Neural cell (in vitro differentiated cells): ENCODE measurements at regions not wholly inside any gene's neighbourhood (a gene's known extent, or its start where the extent isn't known, plus 50 kb on each side); places are given as distances from the start of the nearest gene placed in this dataset.

Experiments used
- H2AFZ ChIP-seq: fragments of 200-600, 300-800 bp; sonication (generic), shearing (Covaris generic); 2 replicates; pipeline ENCODE4 v1.6.0; 2014; ENCODE audit warnings: low read depth, mild to moderate bottlenecking, antibody characterized with exemption, low read length, moderate library complexity
- H3F3A ChIP-seq: fragments of 200-600 bp; shearing (Covaris generic); 2 replicates; pipeline ENCODE4 v1.6.1; 2016; ENCODE audit warnings: mild to moderate bottlenecking, moderate library complexity, mixed read lengths, antibody characterized with exemption, low read length; ENCODE audit not compliant: insufficient read depth, poor library complexity, severe bottlenecking
- H3K27ac ChIP-seq: fragments of 200-600, 300-800 bp; sonication (generic), shearing (Covaris generic); 2 replicates; pipeline ENCODE4 v1.5.1; 2014; ENCODE audit warnings: mild to moderate bottlenecking, low read length, moderate library complexity
- H3K27me3 ChIP-seq: fragments of 300-800, 200-600 bp; sonication (generic), shearing (Covaris generic); 2 replicates; pipeline ENCODE4 v1.6.0; 2014; ENCODE audit warnings: mild to moderate bottlenecking, low read depth, low read length, moderate library complexity; ENCODE audit not compliant: insufficient read depth
- H3K36me3 ChIP-seq: fragments of 300-800, 200-600 bp; sonication (generic), shearing (Covaris generic); 2 replicates; pipeline ENCODE4 v1.5.1; 2014; ENCODE audit warnings: mild to moderate bottlenecking, antibody characterized with exemption, low read length, moderate library complexity; ENCODE audit not compliant: insufficient read depth
- H3K4me2 ChIP-seq: fragments of 300-800, 200-600 bp; sonication (generic), shearing (Covaris generic); 2 replicates; pipeline ENCODE4 v1.6.0; 2014; ENCODE audit warnings: mild to moderate bottlenecking, low read length
- H3K4me3 ChIP-seq: fragments of 300-800, 200-600 bp; sonication (generic), shearing (Covaris generic); 2 replicates; pipeline ENCODE4 v1.5.1; 2014; ENCODE audit warnings: mild to moderate bottlenecking, low read length, moderate library complexity
- H3K79me2 ChIP-seq: fragments of 200-600 bp; shearing (Covaris generic); replicated peaks from 2 replicates; pipeline ENCODE4 v1.6.0; 2014; ENCODE audit warnings: mild to moderate bottlenecking, low read length, moderate library complexity; ENCODE audit not compliant: insufficient read depth
- H3K9ac ChIP-seq: fragments of 300-800, 200-600 bp; sonication (generic), shearing (Covaris generic); 2 replicates; pipeline ENCODE4 v1.6.1; 2016; ENCODE audit warnings: mild to moderate bottlenecking, low read length, mixed read lengths
- H3K9me2 ChIP-seq: fragments of 200-600 bp; shearing (Covaris generic); 2 replicates; pipeline ENCODE4 v1.6.1; 2016; ENCODE audit warnings: mild to moderate bottlenecking, low read length, mixed read lengths; ENCODE audit not compliant: insufficient read depth
- H3K9me3 ChIP-seq: fragments of 200-600, 300-800 bp; sonication (generic), shearing (Covaris generic); 2 replicates; pipeline ENCODE4 v1.6.1; 2016; ENCODE audit warnings: mild to moderate bottlenecking, mixed run types, low read length, moderate library complexity, mixed read lengths
- H4K20me1 ChIP-seq: fragments of 200-600 bp; shearing (Covaris generic); 2 replicates; pipeline ENCODE4 v1.6.1; 2016; ENCODE audit warnings: mild to moderate bottlenecking, mixed run types; ENCODE audit not compliant: insufficient read depth
- EP300 ChIP-seq: fragments of 450-650 bp; conservative IDR thresholded peaks from 2 replicates; pipeline ENCODE4 v1.6.1; 2014; ENCODE audit warnings: antibody characterized with exemption, mild to moderate bottlenecking, moderate library complexity; ENCODE audit not compliant: poor library complexity, severe bottlenecking
- EZH2 ChIP-seq: fragments of 200-600, 300-800 bp; shearing (Covaris generic), sonication (generic); IDR thresholded peaks from 2 replicates; pipeline ENCODE4 v1.6.1; 2014; ENCODE audit warnings: antibody characterized with exemption, low read length, borderline replicate concordance, mild to moderate bottlenecking; ENCODE audit not compliant: insufficient read depth, poor library complexity, severe bottlenecking
- MXI1 ChIP-seq: fragments of 450-650 bp; conservative IDR thresholded peaks from 2 replicates; pipeline ENCODE4 v1.6.1; 2014; ENCODE audit warnings: antibody characterized with exemption, mild to moderate bottlenecking; ENCODE audit not compliant: poor library complexity, severe bottlenecking
- POLR2AphosphoS5 ChIP-seq: IDR thresholded peaks from 2 replicates; pipeline ENCODE4 v1.6.1; 2012
- RAD21 ChIP-seq: fragments of 450-650 bp; conservative IDR thresholded peaks from 2 replicates; pipeline ENCODE4 v1.6.1; 2014; ENCODE audit warnings: antibody characterized with exemption, mild to moderate bottlenecking, moderate library complexity
- REST ChIP-seq: IDR thresholded peaks from 2 replicates; pipeline ENCODE4 v1.6.1; 2012; ENCODE audit warnings: borderline replicate concordance
- SMC3 ChIP-seq: fragments of 450-650 bp; conservative IDR thresholded peaks from 2 replicates; pipeline ENCODE4 v1.6.1; 2014; ENCODE audit warnings: antibody characterized with exemption, mild to moderate bottlenecking, moderate library complexity; ENCODE audit not compliant: poor library complexity
- TAF1 ChIP-seq: IDR thresholded peaks from 2 replicates; pipeline ENCODE4 v1.6.1; 2012; ENCODE audit warnings: low read depth
- TF ChIP-seq, protein P1 (sequence below): fragments of 450-650 bp; IDR thresholded peaks from 2 replicates; pipeline ENCODE4 v1.5.1; 2014; ENCODE audit warnings: antibody characterized with exemption, mild to moderate bottlenecking, moderate library complexity; ENCODE audit not compliant: poor library complexity, severe bottlenecking

- H3K9ac ChIP-seq: no peak overlapping the region
- no peak overlapping the region for H3K27ac ChIP-seq
- no peaks in the 10 kb centered on the region for H3K9me3 ChIP-seq
- H3K27me3 ChIP-seq: no peaks in the 10 kb centered on the region
- no peaks in the 10 kb centered on the region for H3K9me2 ChIP-seq
- TF ChIP-seq MXI1: no peak
- no peak for TF ChIP-seq POLR2AphosphoS5
- no peak for TF ChIP-seq EZH2
- no peak for TF ChIP-seq REST
- no peak for TF ChIP-seq EP300
- TF ChIP-seq, protein P1, sequence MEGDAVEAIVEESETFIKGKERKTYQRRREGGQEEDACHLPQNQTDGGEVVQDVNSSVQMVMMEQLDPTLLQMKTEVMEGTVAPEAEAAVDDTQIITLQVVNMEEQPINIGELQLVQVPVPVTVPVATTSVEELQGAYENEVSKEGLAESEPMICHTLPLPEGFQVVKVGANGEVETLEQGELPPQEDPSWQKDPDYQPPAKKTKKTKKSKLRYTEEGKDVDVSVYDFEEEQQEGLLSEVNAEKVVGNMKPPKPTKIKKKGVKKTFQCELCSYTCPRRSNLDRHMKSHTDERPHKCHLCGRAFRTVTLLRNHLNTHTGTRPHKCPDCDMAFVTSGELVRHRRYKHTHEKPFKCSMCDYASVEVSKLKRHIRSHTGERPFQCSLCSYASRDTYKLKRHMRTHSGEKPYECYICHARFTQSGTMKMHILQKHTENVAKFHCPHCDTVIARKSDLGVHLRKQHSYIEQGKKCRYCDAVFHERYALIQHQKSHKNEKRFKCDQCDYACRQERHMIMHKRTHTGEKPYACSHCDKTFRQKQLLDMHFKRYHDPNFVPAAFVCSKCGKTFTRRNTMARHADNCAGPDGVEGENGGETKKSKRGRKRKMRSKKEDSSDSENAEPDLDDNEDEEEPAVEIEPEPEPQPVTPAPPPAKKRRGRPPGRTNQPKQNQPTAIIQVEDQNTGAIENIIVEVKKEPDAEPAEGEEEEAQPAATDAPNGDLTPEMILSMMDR: no peak
- TF ChIP-seq TAF1: no peak
- no peak for TF ChIP-seq SMC3
- no peak for TF ChIP-seq RAD21
- no peak overlapping the region for H2AFZ ChIP-seq
- H3K36me3 ChIP-seq: no peaks in the 10 kb centered on the region
- no peaks in the 10 kb centered on the region for H4K20me1 ChIP-seq
- H3F3A ChIP-seq: no peaks in the 10 kb centered on the region
- no peaks in the 10 kb centered on the region for H3K79me2 ChIP-seq
- no peak overlapping the region for H3K4me2 ChIP-seq
- H3K4me3 ChIP-seq: no peak overlapping the region
Measured at GRCh38 chr9:87214991-87215390, 267.7 kb upstream of the GAS1 start.

DNA sequence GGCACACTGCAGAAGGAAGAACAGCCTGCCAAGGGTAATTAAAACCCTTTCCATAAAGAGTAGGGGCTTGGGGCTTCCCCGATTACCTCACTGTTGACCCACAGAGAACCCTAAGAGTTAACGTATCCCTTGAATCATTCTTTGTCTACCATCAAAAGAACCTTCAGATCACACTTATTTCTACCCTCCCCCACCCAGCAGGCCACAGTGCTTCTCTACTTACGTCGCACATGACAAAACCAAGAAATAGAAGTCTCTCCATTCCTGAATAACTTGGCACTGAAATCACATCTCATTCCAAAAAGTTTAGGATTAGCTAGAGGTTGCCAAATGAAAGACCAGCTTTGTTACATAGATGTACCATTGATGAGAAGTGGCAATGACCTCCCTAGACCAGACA is 268.7 kb upstream of the GAS1 start:
- no peaks in the 10 kb centered on the region for H3K27me3 ChIP-seq
- no peak overlapping the region for H3K27ac ChIP-seq
- no peak overlapping the region for H3K4me3 ChIP-seq
- TF ChIP-seq, protein P1: no peak
- no peak for TF ChIP-seq TAF1
- no peak overlapping the region for H3K9ac ChIP-seq
- no peaks in the 10 kb centered on the region for H4K20me1 ChIP-seq
- no peaks in the 10 kb centered on the region for H3K9me3 ChIP-seq
- H3F3A ChIP-seq: no peaks in the 10 kb centered on the region
- no peaks in the 10 kb centered on the region for H3K36me3 ChIP-seq
- H3K4me2 ChIP-seq: no peak overlapping the region
- H3K79me2 ChIP-seq: no peaks in the 10 kb centered on the region
- H3K9me2 ChIP-seq: no peaks in the 10 kb centered on the region
- H2AFZ ChIP-seq: no peak overlapping the region
